Endothelial cell (in vitro differentiated cells): ENCODE measurements at regions not wholly inside any gene's neighbourhood (a gene's known extent, or its start where the extent isn't known, plus 50 kb on each side); places are given as distances from the start of the nearest gene placed in this dataset.

Experiments
- DNase-seq: peaks from one replicate; pipeline ENCODE4 v3.0.0; 2021; ENCODE audit warnings: low spot score
- H3K27ac Mint-ChIP-seq: one replicate; pipeline ENCODE4 v1.8.0; 2021; ENCODE audit warnings: mixed read lengths, inconsistent platforms; ENCODE audit not compliant: unreplicated experiment
- H3K27me3 Mint-ChIP-seq: one replicate; pipeline ENCODE4 v1.8.0; 2021; ENCODE audit warnings: mild to moderate bottlenecking, moderate library complexity, mixed read lengths, inconsistent platforms; ENCODE audit not compliant: unreplicated experiment
- H3K36me3 Mint-ChIP-seq: one replicate; pipeline ENCODE4 v1.8.0; 2021; ENCODE audit warnings: mild to moderate bottlenecking, low read depth, mixed read lengths, inconsistent platforms; ENCODE audit not compliant: unreplicated experiment
- H3K4me1 Mint-ChIP-seq: one replicate; pipeline ENCODE4 v1.8.0; 2021; ENCODE audit warnings: mild to moderate bottlenecking, mixed read lengths, inconsistent platforms; ENCODE audit not compliant: unreplicated experiment
- H3K4me3 Mint-ChIP-seq: one replicate; pipeline ENCODE4 v1.8.0; 2021; ENCODE audit warnings: mild to moderate bottlenecking, mixed read lengths, inconsistent platforms; ENCODE audit not compliant: unreplicated experiment
- H3K9me3 Mint-ChIP-seq: one replicate; pipeline ENCODE4 v1.8.0; 2021; ENCODE audit warnings: mixed read lengths, inconsistent platforms; ENCODE audit not compliant: unreplicated experiment
- CTCF ChIP-seq: fragments of 200-600 bp; sonication (generic); IDR thresholded peaks from one replicate; pipeline ENCODE4 v1.5.0; 2021; ENCODE audit warnings: antibody characterized with exemption; ENCODE audit not compliant: unreplicated experiment

- H3K36me3 Mint-ChIP-seq = no peaks in the 10 kb centered on the region
- H3K9me3 Mint-ChIP-seq = no peaks in the 10 kb centered on the region
- no peaks in the 10 kb centered on the region for H3K4me1 Mint-ChIP-seq
- no peak overlapping the region for H3K27ac Mint-ChIP-seq
- DNase-seq = no peak
- TF ChIP-seq CTCF = no peak
- no peak overlapping the region for H3K4me3 Mint-ChIP-seq
- peaks cover 2% of the 10 kb centered on the region for H3K27me3 Mint-ChIP-seq
Observed at GRCh38 chr16:6665126-6665525, 667.5 kb upstream of the RBFOX1 start.

GRCh38 chr16:6663668-6664067 is 669.0 kb upstream of the RBFOX1 start:
- Mint-ChIP-seq H3K36me3 (no peaks in the 10 kb centered on the region), H3K9me3 (no peaks in the 10 kb centered on the region), H3K4me3 (no peak overlapping the region), H3K27me3 (peaks cover 2% of the 10 kb centered on the region), H3K27ac (no peak overlapping the region), H3K4me1 (no peaks in the 10 kb centered on the region)
- no peak for DNase-seq
- TF ChIP-seq CTCF = no peak

- DNase-seq = no peak
- Mint-ChIP-seq H3K27ac (no peak overlapping the region), H3K27me3 (peaks cover 2% of the 10 kb centered on the region), H3K9me3 (no peaks in the 10 kb centered on the region), H3K4me3 (no peak overlapping the region), H3K4me1 (no peaks in the 10 kb centered on the region), H3K36me3 (no peaks in the 10 kb centered on the region)
- TF ChIP-seq CTCF = no peak
Observed at GRCh38 chr16:6656760-6657159, 675.9 kb upstream of the RBFOX1 start.

GRCh38 chr16:6646891-6647290 is 685.8 kb upstream of the RBFOX1 start:
- H3K36me3 Mint-ChIP-seq = no peaks in the 10 kb centered on the region
- H3K27ac Mint-ChIP-seq = no peak overlapping the region
- H3K4me3 Mint-ChIP-seq = no peak overlapping the region
- DNase-seq = no peak
- peaks cover 3% of the 10 kb centered on the region for H3K27me3 Mint-ChIP-seq
- no peak for TF ChIP-seq CTCF
- H3K9me3 Mint-ChIP-seq = no peaks in the 10 kb centered on the region
- H3K4me1 Mint-ChIP-seq = no peaks in the 10 kb centered on the region

- no peaks in the 10 kb centered on the region for H3K9me3 Mint-ChIP-seq
- H3K4me1 Mint-ChIP-seq = no peaks in the 10 kb centered on the region
- no peaks in the 10 kb centered on the region for H3K36me3 Mint-ChIP-seq
- DNase-seq = no peak
- H3K27ac Mint-ChIP-seq = no peak overlapping the region
- no peak for TF ChIP-seq CTCF
- no peak overlapping the region for H3K4me3 Mint-ChIP-seq
- H3K27me3 Mint-ChIP-seq = no peaks in the 10 kb centered on the region
Observed at GRCh38 chr16:6645768-6646568, 686.7 kb upstream of the RBFOX1 start.
